WERI-Rb-1 (cell line): ENCODE measurements at regions not wholly inside any gene's neighbourhood (a gene's known extent, or its start where the extent isn't known, plus 50 kb on each side); places are given as distances from the start of the nearest gene placed in this dataset.

ENCODE experiments used
- DNase-seq: peaks from one replicate; pipeline ENCODE4 v3.0.0-alpha.2; 2020
- H3K27ac ChIP-seq: fragments of 250-450 bp; sonication (Bioruptor Pico); 2 replicates; pipeline ENCODE4 v1.5.1; 2020; ENCODE audit warnings: mild to moderate bottlenecking, moderate library complexity
- H3K27me3 ChIP-seq: fragments of 250-450 bp; sonication (Bioruptor Pico); 2 replicates; pipeline ENCODE4 v1.5.1; 2021; ENCODE audit warnings: mild to moderate bottlenecking, low read depth, moderate library complexity; ENCODE audit not compliant: insufficient read depth, severe bottlenecking
- H3K36me3 ChIP-seq: fragments of 250-450 bp; sonication (Bioruptor Pico); 2 replicates; pipeline ENCODE4 v1.5.1; 2020; ENCODE audit warnings: mild to moderate bottlenecking, moderate library complexity
- H3K4me3 ChIP-seq: 2 replicates; pipeline ENCODE4 v1.5.1; 2011; ENCODE audit warnings: low read depth, mild to moderate bottlenecking, control low read depth, low read length
- H3K9me3 ChIP-seq: fragments of 250-450 bp; sonication (Bioruptor Pico); 2 replicates; pipeline ENCODE4 v1.5.1; 2021; ENCODE audit warnings: mild to moderate bottlenecking, moderate library complexity; ENCODE audit not compliant: severe bottlenecking
- TF ChIP-seq, protein P1 (sequence below): IDR thresholded peaks from 2 replicates; pipeline ENCODE4 v1.5.1; 2011; ENCODE audit warnings: low read depth, mild to moderate bottlenecking, control low read depth, inconsistent platforms, low read length

DNA sequence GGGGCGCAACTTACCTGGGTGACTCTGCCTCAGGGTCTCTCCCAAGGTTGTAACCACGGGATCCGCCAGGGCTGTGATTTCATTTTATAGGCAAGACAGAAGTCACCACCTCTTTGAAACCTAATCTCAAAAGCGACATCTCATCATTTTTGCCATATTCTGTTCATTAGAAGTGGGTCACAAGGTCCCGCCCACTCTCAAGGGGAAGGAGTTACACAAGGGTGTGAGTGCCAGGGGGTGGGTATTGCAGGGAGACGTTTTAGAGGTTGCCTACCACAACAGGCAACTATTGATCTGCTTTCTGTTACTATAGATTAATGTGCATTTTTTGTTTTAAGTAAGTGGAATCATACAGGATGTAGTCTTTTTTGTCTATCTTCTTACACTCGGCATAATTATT is 56.6 kb upstream of the ADPGK start:
- Histone ChIP-seq H3K4me3 (no peak overlapping the region), H3K27ac (no peak overlapping the region)

DNA sequence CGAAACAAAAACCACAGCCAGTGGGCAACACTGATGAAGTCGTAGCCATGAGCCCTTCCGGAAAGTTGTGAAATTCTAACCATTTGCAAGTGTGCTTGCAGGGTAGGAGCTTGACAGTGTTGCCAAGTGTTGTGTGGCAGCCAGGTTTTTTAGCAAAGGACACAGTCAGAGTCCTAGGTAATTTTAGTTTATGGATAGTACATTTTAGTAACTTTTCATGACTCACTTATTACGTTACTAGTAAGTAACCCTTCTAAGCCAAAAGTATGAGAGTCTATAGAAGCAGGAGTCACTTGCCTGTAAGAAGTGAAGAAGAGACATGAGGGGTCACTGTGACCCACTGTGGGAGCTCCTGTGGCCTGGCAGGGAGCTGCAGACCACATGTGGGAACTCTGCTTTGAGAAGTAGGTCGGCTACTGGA is 54.8 kb upstream of the ADPGK start:
- TF ChIP-seq, protein P1, sequence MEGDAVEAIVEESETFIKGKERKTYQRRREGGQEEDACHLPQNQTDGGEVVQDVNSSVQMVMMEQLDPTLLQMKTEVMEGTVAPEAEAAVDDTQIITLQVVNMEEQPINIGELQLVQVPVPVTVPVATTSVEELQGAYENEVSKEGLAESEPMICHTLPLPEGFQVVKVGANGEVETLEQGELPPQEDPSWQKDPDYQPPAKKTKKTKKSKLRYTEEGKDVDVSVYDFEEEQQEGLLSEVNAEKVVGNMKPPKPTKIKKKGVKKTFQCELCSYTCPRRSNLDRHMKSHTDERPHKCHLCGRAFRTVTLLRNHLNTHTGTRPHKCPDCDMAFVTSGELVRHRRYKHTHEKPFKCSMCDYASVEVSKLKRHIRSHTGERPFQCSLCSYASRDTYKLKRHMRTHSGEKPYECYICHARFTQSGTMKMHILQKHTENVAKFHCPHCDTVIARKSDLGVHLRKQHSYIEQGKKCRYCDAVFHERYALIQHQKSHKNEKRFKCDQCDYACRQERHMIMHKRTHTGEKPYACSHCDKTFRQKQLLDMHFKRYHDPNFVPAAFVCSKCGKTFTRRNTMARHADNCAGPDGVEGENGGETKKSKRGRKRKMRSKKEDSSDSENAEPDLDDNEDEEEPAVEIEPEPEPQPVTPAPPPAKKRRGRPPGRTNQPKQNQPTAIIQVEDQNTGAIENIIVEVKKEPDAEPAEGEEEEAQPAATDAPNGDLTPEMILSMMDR: no peak
- Histone ChIP-seq H3K36me3 (no peaks in the 10 kb centered on the region), H3K27me3 (no peaks in the 10 kb centered on the region), H3K27ac (peak overlapping the region; percentile 32), H3K4me3 (no peak overlapping the region), H3K9me3 (no peaks in the 10 kb centered on the region)
- DNase-seq: peak; percentile 33

More for the DNA sequence above, 56.6 kb upstream of the ADPGK start:
- Histone ChIP-seq H3K27me3 (no peaks in the 10 kb centered on the region), H3K36me3 (no peaks in the 10 kb centered on the region), H3K9me3 (no peaks in the 10 kb centered on the region)
- TF ChIP-seq, protein P1: no peak
- DNase-seq: no peak

GRCh38 chr15:72836676-72837330 is 53.2 kb upstream of the ADPGK start:
- peak overlapping the region; percentile 90 for H3K27ac ChIP-seq
- TF ChIP-seq, protein P1: no peak
- H3K27me3 ChIP-seq: no peaks in the 10 kb centered on the region
- H3K4me3 ChIP-seq: no peak overlapping the region
- no peaks in the 10 kb centered on the region for H3K9me3 ChIP-seq
- H3K36me3 ChIP-seq: no peaks in the 10 kb centered on the region
- peak; percentile 74 for DNase-seq

DNA sequence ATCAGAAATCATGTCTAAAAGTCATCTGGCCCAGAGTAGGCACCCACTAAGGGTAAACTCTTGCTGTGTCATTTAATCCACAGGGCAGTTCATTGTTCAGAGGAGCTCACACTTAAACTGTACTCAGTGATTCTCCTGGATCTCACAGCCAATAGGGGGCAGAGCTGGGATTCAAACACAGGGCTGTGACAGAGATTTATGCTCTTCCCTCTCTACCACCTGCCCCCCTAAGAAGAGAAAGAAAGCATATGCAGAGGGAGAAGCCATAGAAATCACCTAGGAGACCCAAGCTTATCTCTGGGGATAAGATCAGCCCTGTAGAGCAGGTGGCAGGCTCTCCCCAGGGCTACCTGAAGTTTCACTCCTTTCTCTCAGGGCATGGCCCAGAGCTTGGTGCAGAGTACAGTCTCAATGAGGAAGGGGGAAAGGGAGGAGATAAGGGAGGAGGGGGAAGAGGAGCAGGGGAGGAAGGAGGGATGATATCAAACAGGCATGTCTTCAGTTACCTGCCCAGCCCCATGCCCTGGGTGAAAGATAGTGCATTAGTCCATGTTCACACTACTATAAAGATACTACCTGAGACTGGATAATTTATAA is 51.8 kb upstream of the ADPGK start:
- Histone ChIP-seq H3K36me3 (no peaks in the 10 kb centered on the region), H3K4me3 (no peak overlapping the region), H3K27me3 (no peaks in the 10 kb centered on the region), H3K27ac (peak overlapping the region; percentile 90), H3K9me3 (no peaks in the 10 kb centered on the region)
- peak; percentile 93 for DNase-seq
- TF ChIP-seq, protein P1: peak; percentile 51; the same call in 1 of the 2 replicates

- Histone ChIP-seq H3K27me3 (no peaks in the 10 kb centered on the region), H3K27ac (peak overlapping the region; percentile 90), H3K9me3 (no peaks in the 10 kb centered on the region)
These were observed 50.0 kb upstream of the ADPGK start for GRCh38 chr15:72833561-72833960.

More at GRCh38 chr15:72833561-72833960, 50.0 kb upstream of the ADPGK start:
- DNase-seq: no peak
- TF ChIP-seq, protein P1: no peak
- H3K4me3 ChIP-seq: no peak overlapping the region
- H3K36me3 ChIP-seq: no peaks in the 10 kb centered on the region
